Right lobe of liver (tissue), 4 donors: ENCODE measurements at regions not wholly inside any gene's neighbourhood (a gene's known extent, or its start where the extent isn't known, plus 50 kb on each side); places are given as distances from the start of the nearest gene placed in this dataset.

Experiments
- CTCF ChIP-seq, 4 donors: fragments of 200-600 bp in 3 of 4; fragments of 450-650 bp in 1 of 4; IDR thresholded peaks; one replicate each; pipeline versions ENCODE4 v1.5.1 to v1.8.0; 2016 to 2022; ENCODE audit warnings: antibody characterized with exemption in 4 of 4, mild to moderate bottlenecking in 2 of 4
- POLR2A ChIP-seq: fragments of 450-650 bp; IDR thresholded peaks from one replicate; pipeline ENCODE4 v1.6.1; 2017; ENCODE audit warnings: antibody characterized with exemption, mild to moderate bottlenecking
- donor health status: DM: no; HTN: no; CAD: no.
- donor health status: DM: no; HTN: no; CAD: no.
- donor health status: DM: no; HTN: yes; CAD: no.

DNA sequence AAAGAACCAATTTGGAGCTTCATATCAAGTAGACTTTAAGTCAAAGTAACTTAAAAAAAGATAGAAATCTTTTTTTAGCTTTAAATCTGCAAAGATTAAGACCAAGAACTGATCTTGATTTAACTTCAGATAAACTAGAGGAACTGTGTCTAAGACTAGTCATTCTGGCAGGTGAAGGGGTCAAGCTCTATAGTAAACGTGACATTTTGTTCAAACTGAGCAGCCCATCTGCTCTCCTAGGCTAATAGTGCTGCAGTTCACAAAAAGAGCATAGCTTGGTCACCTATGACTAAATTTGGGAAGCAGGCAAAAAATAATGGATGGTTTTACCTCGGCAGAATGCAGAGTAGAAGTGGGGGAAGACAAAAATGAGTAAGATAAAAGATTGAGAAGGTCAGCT lies 168.8 kb upstream of the ALCAM start:
- TF ChIP-seq CTCF (IDR thresholded peaks at IDR 0.05) = no peak
- no peak for TF ChIP-seq POLR2A
